ENCODE measurements at regions not wholly inside any gene's neighbourhood (a gene's known extent, or its start where the extent isn't known, plus 50 kb on each side); places are given as distances from the start of the nearest gene placed in this dataset.

- no peak for TF ChIP-seq POLR2A (IDR thresholded peaks at IDR 0.05)
- TF ChIP-seq CTCF (IDR thresholded peaks at IDR 0.05), result no peak
- DNase-seq (ENCODE audit: low spot score in 2 of 2), result no peak
- WGBS, 2 donors, result 84 to 91% methylated on average over 10 of the region's 10 CpGs
- no peak overlapping the region for H3K4me3 ChIP-seq (ENCODE audit: low read depth, poor library complexity, severe bottlenecking)
- intact Hi-C loops (cut with DNase I; ENCODE audit: low total_unique reads), result no loop called here
These were observed 130.3 kb upstream of the GLI2 start for GRCh38 chr2:120605231-120605935.

GRCh38 chr2:120606280-120606679 lies 129.4 kb upstream of the GLI2 start:
- intact Hi-C loops (cut with DNase I; ENCODE audit: low total_unique reads), result no loop called here
- TF ChIP-seq POLR2A (IDR thresholded peaks at IDR 0.05), result no peak
- TF ChIP-seq CTCF (IDR thresholded peaks at IDR 0.05), result no peak
- 82 to 92% methylated on average over 11 of the region's 12 CpGs for WGBS, 2 donors
- no peak overlapping the region for H3K4me3 ChIP-seq (ENCODE audit: low read depth, poor library complexity, severe bottlenecking)
- no peak for DNase-seq (ENCODE audit: low spot score in 2 of 2)

- DNase-seq (ENCODE audit: low spot score in 2 of 2), result no peak
- no peak overlapping the region for H3K4me3 ChIP-seq (ENCODE audit: low read depth, poor library complexity, severe bottlenecking)
- WGBS, 2 donors, result 22 to 67% methylated on average over 5 to 6 of the region's 6 CpGs
- no peak for TF ChIP-seq CTCF (IDR thresholded peaks at IDR 0.05)
- no peak for TF ChIP-seq POLR2A (IDR thresholded peaks at IDR 0.05)
- intact Hi-C loops (cut with DNase I; ENCODE audit: low total_unique reads), result no loop called here
These were observed 128.7 kb upstream of the GLI2 start for GRCh38 chr2:120606931-120607330.

- no peak for DNase-seq (ENCODE audit: low spot score in 2 of 2)
- TF ChIP-seq CTCF (IDR thresholded peaks at IDR 0.05), result no peak
- TF ChIP-seq POLR2A (IDR thresholded peaks at IDR 0.05), result no peak
- WGBS, 2 donors, result 45 to 47% methylated on average over 8 of the region's 8 CpGs
- no peak overlapping the region for H3K4me3 ChIP-seq (ENCODE audit: low read depth, poor library complexity, severe bottlenecking)
- intact Hi-C loops (cut with DNase I; ENCODE audit: low total_unique reads), result no loop called here
These were observed 128.2 kb upstream of the GLI2 start for GRCh38 chr2:120607506-120607905.

GRCh38 chr2:120607996-120608395 lies 127.7 kb upstream of the GLI2 start:
- H3K4me3 ChIP-seq (ENCODE audit: low read depth, poor library complexity, severe bottlenecking), result no peak overlapping the region
- TF ChIP-seq CTCF (IDR thresholded peaks at IDR 0.05) (no peak), POLR2A (IDR thresholded peaks at IDR 0.05) (no peak)
- no peak for DNase-seq (ENCODE audit: low spot score in 2 of 2)
- intact Hi-C loops (cut with DNase I; ENCODE audit: low total_unique reads), result no loop called here
- WGBS, 2 donors, result 86 to 93% methylated on average over 4 of the region's 4 CpGs
